Epithelial cell of prostate (primary cell): ENCODE measurements at regions not wholly inside any gene's neighbourhood (a gene's known extent, or its start where the extent isn't known, plus 50 kb on each side); places are given as distances from the start of the nearest gene placed in this dataset.
"Not testable (repeated sequence)": the region's sequence is repeated elsewhere in the genome, so short reads cannot be mapped to it uniquely, and the experiment has no call there.

Experiments used
- DNase-seq: peaks from one replicate; pipeline ENCODE4 v3.0.0-alpha.2; 2011; ENCODE audit warnings: low read depth, low spot score
- H3K27ac ChIP-seq: fragments of 450-650 bp; 2 replicates; pipeline ENCODE4 v1.5.1; 2017; ENCODE audit warnings: mild to moderate bottlenecking

- peak; percentile 34 for DNase-seq
- H3K27ac ChIP-seq: no peak overlapping the region
Measured at GRCh38 chr3:140859592-140860336, 81.9 kb upstream of the SLC25A36 start.

DNA sequence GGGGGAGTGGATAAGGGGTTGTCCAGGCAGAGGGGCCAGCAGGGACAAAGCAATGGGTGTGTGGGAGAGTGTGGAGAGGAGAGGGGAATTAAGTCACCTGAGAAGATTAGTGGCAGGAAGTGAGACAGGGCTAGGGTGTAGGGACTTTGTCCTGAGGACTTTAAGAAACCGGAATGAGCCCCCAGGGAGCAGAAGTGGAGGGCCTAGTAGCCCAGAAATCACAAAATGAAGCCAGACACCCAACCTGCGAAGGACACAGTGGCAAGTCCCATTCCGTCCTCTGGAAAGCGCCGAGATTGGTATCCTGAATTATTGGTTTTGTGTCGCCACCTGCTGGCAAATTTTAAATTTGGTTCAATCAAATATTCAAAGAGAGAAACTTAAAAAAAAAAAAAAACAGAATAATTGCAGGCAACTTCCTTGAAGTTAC is 78.0 kb upstream of the SLC25A36 start:
- H3K27ac ChIP-seq: no peak overlapping the region
- no peak for DNase-seq

DNA sequence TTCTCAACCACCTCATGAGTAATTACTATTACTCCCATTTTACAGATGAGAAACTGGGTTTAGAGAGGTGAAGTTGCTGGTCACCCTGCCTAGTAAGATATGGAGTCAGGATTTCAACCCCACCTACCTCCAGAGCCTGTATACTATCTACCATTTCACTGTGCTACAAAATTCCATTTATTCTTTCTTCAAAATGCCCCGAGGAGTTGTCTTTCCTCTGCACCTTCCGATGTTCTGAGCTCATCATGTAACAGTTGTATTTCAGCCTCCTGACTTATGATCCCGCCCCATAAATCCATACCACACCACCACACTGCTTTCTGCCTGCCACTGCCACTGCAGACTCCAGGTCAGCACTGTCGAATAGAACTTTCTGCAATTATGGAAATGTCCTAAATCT is 71.3 kb upstream of the SLC25A36 start:
- DNase-seq: no peak
- no peak overlapping the region for H3K27ac ChIP-seq

DNA sequence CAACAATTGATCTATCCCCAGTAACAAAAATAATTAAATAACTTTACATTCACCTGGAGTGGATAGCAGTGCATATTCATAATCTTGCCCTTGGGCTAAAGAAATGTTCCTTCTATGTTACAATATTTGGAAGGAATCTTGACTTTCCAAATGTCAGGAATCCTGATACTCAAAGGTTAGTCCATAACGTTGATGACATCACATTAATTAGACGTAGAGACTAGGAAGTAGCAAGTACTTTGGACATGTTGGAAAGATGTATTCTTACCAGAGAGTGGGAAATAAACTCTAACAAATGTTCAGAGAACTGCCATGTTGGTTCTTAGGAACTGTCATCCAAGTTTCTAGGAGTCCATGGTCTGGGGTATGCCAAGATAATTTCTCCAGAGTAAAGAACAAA is 70.6 kb upstream of the SLC25A36 start:
- no peak for DNase-seq
- H3K27ac ChIP-seq: no peak overlapping the region

GRCh38 chr3:140872165-140872564 is 69.5 kb upstream of the SLC25A36 start:
- not testable (repeated sequence) for H3K27ac ChIP-seq, DNase-seq

- DNase-seq: no peak
- no peak overlapping the region for H3K27ac ChIP-seq
Measured at GRCh38 chr3:140883428-140884040, 58.1 kb upstream of the SLC25A36 start.

GRCh38 chr3:140885697-140886096 is 55.9 kb upstream of the SLC25A36 start:
- DNase-seq, H3K27ac ChIP-seq: not testable (repeated sequence)
